Fibroblast of skin of left biceps (primary cell): ENCODE measurements at regions not wholly inside any gene's neighbourhood (a gene's known extent, or its start where the extent isn't known, plus 50 kb on each side); places are given as distances from the start of the nearest gene placed in this dataset.
A peak's percentile ranks its signal among the peaks of the same experiment; 100 is the strongest.
"Not testable (repeated sequence)": the region's sequence is repeated elsewhere in the genome, so short reads cannot be mapped to it uniquely, and the experiment has no call there.

Experiments used
- DNase-seq, 2 experiments: peaks; one replicate each; pipeline ENCODE4 v3.0.0-alpha.2; 2013; ENCODE audit warnings: low read depth in 2 of 2

DNA sequence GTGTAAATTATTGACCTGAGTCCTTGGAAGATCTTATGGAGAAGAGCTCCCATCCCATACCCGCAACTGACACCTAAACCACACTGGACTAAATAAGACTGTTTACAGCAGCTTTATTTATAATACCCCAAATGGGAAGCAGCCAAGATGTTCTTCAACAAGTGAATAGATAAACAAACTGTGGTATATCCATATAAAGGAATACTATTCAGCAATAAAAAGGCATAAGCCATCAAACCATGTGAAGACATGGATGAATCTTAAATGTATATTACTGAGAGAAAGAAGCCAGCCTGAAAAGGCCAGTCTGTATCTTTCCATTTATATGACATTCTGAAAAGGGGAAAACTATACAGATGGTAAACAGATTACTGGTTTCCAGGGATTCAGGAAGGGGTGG, 212.7 kb downstream of the TPBG start:
- DNase-seq: no peak

DNA sequence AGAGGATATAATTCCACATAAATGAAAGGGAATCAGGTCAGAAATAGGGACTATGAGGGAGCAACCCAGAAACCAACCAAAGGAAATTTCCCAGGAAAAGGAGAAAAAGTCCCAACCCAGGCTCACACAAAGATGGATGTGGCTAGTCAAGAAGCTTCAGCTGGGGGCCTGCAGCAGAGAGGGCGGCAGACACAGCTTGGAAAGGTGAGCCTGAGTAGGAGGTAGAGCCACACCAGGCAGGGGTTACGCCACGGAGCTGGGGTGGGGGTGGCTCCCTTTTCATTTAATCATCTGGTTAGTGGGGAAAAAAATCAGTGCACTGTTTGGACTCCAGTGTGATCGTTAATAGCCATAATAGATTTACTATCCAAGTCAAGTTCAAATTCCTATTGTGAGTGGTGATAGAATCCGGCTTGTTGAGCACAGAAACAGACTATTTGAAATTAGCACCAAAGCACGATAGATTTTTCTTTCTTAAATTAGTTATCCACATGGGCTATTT, 220.6 kb downstream of the TPBG start:
- DNase-seq: no peak

DNA sequence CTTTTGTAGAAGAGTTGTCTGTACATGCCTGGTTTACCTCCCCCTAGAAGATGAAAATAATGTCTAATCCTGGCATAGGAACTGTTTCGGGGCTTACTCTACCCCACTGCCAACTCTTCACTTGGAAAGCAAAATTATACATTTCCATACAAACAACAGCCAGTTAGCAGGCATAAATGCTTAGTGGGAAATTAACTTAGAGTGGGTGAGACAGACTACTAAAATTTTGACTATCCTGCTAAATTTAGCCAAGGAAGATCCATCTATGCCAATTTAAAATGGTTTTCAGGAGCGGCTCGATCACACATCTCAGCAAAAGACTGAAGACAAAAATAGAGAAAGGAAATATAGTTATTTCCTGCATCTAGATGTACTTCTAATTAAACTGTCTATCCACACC, 221.2 kb downstream of the TPBG start:
- DNase-seq: no peak

DNA sequence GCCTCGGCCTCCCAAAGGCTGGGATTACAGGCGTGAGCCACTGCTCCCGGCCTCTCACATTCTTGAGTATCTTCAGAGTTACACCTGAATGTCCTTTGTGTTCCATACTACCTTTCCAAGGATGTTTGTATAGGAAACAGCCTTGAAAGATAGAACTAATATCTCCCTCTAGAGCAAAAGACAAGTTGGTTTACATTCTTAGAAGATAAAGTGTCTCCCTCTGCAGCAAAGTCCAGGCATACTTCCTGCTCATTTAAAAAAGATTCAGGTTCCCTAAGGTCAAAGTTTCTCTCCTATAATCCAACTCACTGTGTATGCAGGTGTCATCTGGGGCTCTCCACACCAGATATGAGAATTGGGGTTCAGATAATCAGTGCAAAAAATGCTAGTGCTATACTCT, 224.4 kb downstream of the TPBG start:
- DNase-seq: no peak

DNA sequence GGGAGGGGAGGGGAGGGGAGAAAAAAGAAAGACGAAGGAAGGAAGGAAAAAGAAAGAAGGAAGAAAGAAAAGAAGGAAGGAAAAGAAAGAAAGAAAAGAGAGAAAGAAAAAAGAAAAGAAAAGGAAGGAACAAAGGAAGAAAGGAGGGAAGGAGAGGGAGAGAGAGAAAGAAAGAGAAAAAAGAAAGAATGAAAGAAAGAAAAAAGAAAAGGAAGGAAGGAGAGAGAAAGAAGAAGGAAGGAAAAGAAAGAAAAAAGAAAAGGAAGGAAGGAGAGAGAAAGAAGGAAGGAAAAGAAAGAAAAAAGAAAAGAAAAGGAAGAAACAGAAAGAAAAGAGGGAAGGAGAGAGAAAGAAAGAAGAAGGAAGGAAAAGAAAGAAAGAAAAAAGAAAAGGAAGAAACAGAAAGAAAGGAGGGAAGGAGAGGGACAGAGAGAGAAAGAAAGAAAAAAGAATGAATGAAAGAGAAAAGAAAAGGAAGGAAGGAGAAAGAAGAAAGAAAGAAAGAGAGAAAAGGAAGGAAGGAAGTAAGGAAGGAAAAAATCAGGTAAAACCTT, 225.3 kb downstream of the TPBG start:
- no peak for DNase-seq

DNA sequence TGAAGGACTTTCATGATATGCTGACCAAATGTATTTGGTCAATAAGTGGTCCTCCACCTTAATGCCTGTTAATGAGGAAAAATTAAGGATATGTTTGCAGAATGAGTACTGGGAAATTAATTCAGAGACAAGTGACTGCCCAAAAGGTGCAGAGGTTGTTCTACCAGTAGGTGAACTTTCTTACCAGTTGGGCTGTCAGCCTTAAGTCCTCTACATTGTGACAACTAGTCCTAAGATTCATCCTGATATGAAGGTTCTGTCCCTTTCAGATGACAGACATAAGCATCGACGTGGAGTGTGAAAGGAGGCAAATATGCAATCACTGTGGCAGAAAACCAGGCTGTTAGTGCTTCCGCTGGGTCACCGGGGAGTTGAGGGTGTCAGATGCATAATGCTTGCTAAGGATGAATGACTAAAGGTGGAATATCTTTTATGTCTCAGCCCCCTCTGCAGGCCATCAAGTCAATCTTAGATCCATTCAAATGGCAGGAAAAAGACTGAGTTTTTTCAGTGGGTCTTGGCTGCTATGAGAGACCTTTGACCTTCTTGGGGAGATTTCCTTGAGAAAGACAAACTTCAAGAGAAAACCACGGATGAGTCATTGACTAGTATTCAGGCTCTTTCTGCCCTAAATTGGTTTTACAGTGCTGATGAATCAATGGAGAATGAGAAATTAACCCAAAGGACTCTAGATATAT, 226.0 kb downstream of the TPBG start:
- DNase-seq: peak; percentile 54 to 68

DNA sequence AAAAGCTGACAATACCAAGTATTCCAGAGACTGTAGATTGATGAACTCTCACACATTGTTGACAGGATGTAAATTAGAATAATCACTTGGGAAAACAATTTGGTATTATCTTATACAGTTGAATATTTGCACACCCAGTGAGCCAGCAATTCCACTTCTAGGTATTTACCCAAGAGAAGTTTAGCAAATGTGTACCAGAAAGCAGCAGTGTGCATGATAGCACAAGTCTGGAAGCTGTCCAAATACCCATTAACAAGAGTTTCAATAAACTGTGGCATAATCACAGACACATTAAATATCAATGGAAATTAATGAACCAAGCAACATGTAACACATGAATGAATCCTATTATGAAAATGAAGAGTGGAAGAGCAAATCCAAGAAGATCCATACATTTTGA, 233.6 kb downstream of the TPBG start:
- no peak for DNase-seq

DNA sequence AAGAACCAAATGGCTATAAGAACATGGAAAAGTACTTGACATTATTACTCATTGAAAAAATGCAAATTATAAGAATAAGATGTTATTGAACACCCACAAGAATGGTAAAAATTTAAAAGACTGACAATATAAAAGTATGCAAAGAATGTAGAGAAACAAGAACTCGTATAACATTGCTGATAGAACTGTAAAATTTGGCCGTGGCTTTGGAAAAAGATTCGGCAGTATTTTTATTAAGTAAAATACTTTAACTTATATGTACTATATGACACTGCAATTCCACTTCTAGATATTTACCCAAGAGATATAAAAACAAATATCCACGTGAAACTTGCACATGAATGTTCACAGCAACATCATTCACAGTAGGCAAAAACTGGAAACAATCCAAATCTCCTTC, 239.2 kb downstream of the TPBG start:
- DNase-seq: no peak

DNA sequence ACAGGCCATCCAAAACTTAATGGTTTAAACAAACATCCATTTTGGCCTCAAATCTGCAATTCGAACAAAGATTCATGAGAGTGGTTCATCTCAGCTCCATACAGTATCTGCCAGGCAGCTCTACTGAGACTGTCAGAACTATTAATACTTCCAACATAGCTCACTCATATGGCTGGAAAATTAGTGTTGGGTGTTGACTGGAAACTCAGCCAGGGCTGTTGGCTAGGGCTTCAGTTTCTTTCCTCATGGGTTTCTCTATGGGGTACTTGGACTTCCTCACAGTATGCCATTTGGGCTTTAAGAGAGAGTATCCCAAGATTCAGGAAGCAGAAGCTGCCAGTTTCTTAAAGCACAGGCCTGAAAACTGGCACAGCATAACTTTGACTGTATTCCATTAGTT, 240.3 kb downstream of the TPBG start:
- DNase-seq: no peak

DNA sequence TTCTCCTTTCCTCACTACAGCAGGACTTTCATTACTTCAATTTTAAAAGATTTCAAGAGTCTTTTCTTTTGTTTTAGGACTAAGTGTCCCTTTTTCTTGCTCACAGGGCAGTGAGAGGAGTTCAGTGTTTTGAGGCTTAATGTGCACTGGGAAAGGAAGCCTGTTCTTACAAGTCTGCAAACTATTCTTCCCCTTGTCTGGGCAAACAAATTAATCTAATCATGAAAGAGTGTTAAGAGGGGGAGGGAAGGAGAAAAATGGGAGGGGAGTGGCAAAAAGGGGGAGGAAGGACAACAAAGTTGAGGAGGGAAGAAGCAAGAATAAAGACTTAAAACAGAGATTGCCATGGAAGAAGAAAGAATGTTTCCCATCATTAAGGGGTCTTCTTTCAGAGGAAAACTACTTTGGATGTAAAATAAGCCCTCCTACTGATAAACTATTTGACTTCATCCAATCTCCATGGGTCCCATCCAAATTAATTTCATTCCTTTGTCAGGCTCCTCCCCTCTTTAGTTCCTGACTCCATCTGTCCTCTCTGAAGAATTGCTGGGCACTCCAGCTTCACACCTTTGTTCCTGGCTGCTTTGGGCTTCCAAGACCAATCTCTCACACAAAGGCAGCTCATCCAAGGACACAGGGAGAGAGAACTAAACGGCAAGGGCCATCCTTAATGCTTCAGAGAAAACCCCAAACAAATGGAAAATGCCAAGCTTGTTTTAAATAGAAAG, 244.5 kb downstream of the TPBG start:
- no peak for DNase-seq

DNA sequence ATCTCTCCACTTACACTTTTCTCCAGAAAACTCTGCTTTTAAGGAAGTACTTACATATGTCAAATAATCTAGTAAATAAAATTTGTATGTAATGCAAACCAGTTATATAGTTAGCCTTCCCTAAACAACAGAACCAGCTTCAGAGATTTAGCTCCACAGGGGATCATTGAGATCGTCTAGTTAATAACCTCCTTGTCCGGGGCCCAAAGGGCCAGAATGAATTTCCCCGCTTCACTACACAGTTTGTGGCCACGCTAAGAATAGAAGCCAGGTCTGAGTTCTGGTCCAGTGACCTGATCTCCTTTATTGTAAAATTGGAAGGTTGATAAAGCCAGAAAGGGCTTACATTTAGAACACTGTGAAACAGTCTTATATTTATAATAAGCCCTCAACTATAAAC, 245.2 kb downstream of the TPBG start:
- no peak for DNase-seq

DNA sequence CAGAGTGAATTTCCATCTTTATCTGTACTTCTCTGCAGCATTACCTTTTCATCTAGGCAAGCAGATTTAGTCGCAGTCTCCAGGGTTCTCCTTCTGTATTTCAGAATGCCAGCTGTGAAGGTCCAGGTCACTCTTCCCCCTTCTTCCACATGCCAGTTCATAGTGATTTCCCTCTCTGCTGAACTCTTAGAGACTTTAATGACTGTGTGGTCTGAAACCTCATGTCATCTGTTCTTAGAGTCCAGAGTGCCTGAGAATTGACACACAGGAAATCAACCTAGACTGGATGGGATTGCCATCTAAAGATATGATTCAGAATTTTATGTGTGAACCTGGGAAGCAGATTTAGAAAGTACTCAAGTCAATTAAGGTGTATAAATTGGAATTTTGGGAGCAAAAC, 248.1 kb downstream of the TPBG start:
- no peak for DNase-seq

DNA sequence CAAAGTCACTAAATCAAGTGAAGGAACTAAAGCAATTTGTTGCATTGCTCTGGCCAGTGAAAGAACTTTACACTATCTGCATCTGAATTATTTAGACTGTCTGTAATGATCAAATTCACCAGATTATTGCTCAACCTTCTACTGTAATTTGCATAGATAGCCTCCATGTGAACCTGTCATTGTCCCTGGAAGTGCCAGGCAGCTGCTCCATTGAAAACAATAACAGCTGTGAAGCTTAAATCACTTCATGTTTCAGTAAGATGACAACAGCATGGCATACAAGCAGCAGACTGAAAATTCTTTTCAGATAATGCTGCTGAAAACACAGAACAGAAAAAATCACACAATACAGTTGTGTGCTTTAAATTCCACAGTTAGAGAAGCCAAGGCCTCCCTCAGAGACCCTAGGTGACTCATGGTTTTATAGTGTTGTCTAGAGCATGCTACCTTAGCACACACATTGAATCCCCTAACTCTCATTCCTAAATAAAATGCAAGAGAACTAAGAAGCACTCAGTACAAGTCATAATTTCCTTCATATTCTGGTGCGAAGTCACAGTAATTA, 248.9 kb downstream of the TPBG start:
- DNase-seq: no peak

DNA sequence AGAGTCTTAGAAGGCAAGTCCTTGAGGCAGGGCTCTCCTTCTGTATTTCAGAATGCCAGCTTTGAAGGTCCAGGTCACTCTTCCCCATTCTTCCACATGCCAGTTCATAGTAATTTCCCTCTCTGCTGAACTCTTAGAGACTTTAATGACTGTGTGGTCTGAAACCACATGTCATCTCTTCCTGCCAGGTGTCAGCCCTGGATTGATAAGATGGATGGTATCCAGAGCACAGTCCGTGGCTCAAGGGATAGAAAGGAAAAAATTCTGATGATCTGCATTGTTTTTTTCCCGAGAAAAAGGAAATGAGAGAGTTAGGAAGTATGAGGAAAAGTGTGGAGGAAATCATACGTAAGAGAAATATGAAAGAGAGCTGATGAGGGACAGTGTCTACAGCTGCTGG, 250.9 kb downstream of the TPBG start:
- DNase-seq: no peak

DNA sequence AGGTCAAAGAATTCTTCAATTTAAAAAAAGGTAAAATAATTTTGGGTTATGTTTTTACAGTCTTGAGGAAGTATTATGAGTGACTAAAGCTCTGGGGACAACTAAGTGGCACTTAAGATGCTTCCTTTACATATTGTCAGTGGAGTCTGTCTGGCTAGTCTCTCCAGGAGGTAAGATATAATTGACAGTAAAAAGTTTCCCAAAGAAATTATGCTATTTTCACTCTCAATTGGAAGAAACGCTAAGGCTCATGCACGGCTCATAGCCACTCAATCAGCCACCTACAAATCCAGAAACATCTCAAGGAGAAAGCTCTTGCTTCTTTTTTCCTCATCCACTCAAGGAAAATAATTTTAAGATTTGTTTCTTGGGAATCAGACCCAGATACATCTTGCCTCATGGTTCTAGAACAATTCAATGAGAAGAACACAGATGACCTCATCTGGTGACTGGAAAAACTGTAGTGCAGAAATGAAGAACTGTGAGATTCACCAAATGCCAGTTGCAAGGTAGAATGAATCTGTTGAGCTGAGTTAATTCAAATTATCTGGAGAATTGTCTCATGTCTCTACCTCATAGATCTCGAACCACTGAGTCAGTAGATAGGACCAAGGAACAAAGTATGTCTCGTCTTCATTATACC, 252.9 kb downstream of the TPBG start:
- no peak for DNase-seq

DNA sequence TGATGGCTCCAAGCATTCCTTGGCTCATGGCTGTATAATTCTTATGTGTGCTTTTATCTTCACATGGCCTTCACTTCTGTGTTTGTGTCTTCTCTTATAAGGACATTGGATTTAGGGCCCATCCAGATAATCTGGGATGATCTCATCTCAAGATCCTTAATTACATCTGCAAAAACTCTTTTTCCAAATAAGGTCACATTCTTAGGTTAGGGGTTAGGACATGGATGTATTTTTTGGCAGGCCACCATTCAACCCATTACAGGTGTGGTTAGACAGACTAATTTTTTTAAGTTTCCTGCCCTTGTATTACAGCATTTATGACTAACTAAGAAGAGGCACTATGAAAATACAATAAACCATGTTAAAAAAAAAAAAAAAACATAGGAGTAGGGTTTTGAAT, 254.0 kb downstream of the TPBG start:
- DNase-seq: no peak

DNA sequence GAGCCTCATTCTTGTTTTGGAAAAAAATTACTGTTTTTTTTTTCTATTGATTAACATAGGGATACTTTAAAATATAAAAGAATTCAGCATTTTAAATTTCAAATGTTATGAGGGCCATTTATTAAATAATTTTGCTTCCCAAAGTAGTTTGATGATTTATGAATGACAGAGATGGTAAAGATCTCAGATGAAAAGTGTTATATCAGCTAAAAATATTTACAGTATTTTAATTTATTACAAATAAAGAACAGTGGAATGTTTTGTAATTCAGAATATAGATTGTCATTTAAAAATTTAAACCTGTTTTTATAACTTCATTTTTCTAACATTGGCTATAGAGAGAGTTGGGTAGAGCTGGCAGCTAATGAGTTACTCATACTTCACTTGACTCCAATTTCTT, 256.0 kb downstream of the TPBG start:
- DNase-seq: no peak

DNA sequence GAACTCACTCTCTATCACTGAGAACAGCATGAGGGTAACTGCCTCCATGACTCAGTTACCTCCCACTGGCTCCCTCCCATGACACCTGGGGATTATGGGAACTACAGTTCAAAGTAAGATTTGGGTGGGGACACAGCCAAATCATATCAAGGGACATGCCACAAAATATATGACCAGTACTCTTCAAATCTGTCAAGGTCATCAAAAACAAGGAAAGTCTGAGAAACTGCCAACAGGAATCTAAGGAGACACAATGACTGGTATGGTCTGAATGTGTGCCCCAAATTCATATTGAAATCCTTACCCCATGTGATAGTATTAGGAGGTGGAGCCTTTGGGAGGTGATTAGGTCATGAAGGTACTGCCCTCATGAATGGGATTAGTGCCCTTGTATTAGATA, 258.8 kb downstream of the TPBG start:
- no peak for DNase-seq

DNA sequence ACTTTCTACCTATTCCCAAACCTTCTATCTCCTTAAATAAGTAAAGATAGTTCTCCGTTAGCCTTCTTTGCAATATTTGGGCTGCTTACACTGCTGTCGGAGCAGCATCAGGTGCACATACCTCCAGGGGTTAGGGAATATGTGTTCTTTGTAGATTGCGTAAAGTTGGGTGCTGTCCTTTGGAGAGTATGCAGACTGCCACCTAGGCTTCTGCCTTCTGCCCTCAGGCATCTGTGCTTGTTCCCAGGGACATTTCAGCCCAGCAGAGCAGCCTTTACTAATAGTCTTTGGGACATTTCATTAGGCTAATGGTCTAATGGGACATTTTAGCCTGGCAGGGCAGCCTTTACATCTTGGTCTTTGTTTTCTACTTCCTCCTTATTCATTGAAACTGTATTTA, 260.6 kb downstream of the TPBG start:
- no peak for DNase-seq

DNA sequence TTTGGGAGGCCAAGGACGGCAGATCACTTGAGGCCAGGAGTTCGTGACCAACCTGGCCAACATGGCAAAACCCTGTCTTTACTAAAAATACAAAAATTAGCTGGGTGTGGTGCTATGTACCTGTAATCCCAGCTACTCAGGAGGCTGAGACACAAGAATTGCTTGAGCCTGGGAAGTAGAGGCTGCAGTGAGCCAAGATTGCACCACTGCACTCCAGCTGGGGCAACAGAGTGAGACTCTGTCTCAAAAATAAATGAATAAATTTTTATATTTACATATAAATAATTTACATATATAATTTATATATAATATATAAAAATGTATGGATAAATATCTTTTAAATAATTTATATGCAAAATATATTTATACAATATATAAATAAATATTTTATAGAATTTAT, 263.3 kb downstream of the TPBG start:
- not testable (repeated sequence) for DNase-seq

DNA sequence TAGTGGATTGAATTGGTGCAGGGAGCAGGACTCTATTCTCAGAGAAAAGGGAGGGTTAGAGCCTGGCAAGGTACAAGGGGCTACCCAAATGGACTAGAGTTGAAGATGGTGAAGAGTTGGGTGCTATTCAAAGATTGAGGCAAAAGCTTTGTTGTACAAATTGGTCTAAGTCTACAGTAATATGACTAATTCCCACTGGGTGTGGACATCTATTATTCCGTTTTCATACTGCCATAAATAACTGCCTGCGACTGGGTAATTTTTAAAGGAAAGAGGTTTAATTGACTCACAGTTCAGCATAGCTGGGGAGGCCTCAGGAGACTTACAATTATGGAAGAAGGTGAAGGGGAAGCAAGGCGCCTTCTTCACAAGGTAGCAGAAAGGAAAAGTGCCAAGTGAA, 266.3 kb downstream of the TPBG start:
- no peak for DNase-seq

DNA sequence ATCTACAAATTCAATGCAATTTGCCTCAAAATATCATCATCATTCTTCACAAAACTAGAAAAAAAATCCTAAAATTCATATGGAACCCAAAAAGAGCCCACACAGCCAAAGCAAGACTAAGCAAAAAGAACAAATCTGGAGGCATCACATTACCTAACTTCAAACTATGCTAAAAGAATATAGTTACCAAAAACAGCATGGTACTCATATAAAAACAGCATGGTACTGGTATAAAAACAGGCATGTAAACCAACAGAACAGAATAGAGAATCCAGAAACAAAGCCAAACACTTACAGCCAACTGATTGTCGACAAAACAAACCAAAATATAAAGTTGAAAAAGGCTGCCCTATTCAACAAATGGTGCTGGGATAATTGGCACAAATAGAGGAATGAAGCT, 278.1 kb downstream of the TPBG start:
- no peak for DNase-seq
